ENCODE measurements at regions not wholly inside any gene's neighbourhood (a gene's known extent, or its start where the extent isn't known, plus 50 kb on each side); places are given as distances from the start of the nearest gene placed in this dataset.

DNA sequence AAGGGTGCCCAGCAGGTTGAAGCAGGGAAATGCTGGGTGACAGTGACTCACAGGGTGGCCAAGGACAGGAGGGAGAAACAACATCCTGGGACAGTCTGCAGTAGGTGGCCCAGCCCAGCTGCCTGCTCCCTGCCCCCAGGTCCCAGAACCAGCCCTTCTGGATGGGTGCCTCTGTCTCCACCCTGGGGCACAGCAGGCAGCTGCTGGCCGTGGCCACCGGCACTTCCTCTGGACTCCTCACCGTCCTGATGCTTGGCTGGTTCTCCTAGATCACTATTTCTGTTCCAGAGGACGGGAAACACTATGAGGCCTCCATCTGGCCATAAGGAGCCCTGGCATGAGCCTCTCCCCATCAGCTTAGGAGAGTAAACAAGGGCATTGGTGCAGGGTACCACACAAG lies 258.9 kb downstream of the XXYLT1 start:
- TF ChIP-seq RAD21 (conservative IDR thresholded peaks at IDR 0.05) (no peak), POLR2AphosphoS5 (IDR thresholded peaks at IDR 0.05) (no peak), MXI1 (conservative IDR thresholded peaks at IDR 0.05; ENCODE audit: poor library complexity, severe bottlenecking) (no peak), REST (IDR thresholded peaks at IDR 0.05; ENCODE audit: borderline replicate concordance) (no peak), SMC3 (conservative IDR thresholded peaks at IDR 0.05; ENCODE audit: poor library complexity) (no peak), EP300 (conservative IDR thresholded peaks at IDR 0.05; ENCODE audit: poor library complexity, severe bottlenecking) (no peak), CTCF (IDR thresholded peaks at IDR 0.05; ENCODE audit: poor library complexity, severe bottlenecking) (no peak), TAF1 (IDR thresholded peaks at IDR 0.05; ENCODE audit: low read depth) (no peak), EZH2 (IDR thresholded peaks at IDR 0.05; ENCODE audit: borderline replicate concordance, insufficient read depth, low read length, poor library complexity, severe bottlenecking) (no peak)
- H4K20me1 ChIP-seq (ENCODE audit: insufficient read depth) = no peaks in the 10 kb centered on the region
- no peaks in the 10 kb centered on the region for H3K79me2 ChIP-seq (replicated peaks; ENCODE audit: insufficient read depth, low read length)

DNA sequence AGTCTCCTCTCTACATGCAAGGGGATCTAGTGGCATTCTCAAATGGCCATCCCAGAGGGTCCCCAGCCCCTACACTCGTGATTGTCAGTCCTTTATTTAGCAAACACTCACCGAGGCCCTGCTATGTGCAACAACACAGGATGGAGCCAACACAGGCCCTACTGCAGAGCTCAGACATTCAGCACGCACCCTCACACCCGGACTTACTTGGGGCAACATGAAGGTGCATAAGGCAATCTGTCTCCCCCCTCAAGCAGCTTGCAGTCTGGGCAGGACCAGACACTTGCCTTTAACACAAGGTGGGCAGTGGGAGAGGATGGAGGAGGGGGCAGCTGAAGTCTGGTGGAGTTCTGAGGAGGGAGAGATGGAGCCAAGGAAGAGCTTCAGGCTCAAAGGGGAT lies 258.4 kb downstream of the XXYLT1 start:
- H3K9me3 ChIP-seq (ENCODE audit: low read length) = no peaks in the 10 kb centered on the region
- H3K79me2 ChIP-seq (replicated peaks; ENCODE audit: insufficient read depth, low read length) = no peaks in the 10 kb centered on the region
- H3F3A ChIP-seq (ENCODE audit: insufficient read depth, low read length, poor library complexity, severe bottlenecking) = no peaks in the 10 kb centered on the region
- no peak overlapping the region for H3K27ac ChIP-seq (ENCODE audit: low read length)
- no peaks in the 10 kb centered on the region for H3K27me3 ChIP-seq (ENCODE audit: insufficient read depth, low read depth, low read length)
- no peak overlapping the region for H2AFZ ChIP-seq (ENCODE audit: low read depth, low read length)
- H3K36me3 ChIP-seq (ENCODE audit: insufficient read depth, low read length) = no peaks in the 10 kb centered on the region
- H3K4me3 ChIP-seq (ENCODE audit: low read length) = no peak overlapping the region
- no peaks in the 10 kb centered on the region for H3K9me2 ChIP-seq (ENCODE audit: insufficient read depth, low read length)
- no peak overlapping the region for H3K4me2 ChIP-seq (ENCODE audit: low read length)
- no peak overlapping the region for H3K9ac ChIP-seq (ENCODE audit: low read length)
- no peaks in the 10 kb centered on the region for H4K20me1 ChIP-seq (ENCODE audit: insufficient read depth)
- TF ChIP-seq TAF1 (IDR thresholded peaks at IDR 0.05; ENCODE audit: low read depth) (no peak), POLR2AphosphoS5 (IDR thresholded peaks at IDR 0.05) (no peak), MXI1 (conservative IDR thresholded peaks at IDR 0.05; ENCODE audit: poor library complexity, severe bottlenecking) (no peak), EZH2 (IDR thresholded peaks at IDR 0.05; ENCODE audit: borderline replicate concordance, insufficient read depth, low read length, poor library complexity, severe bottlenecking) (no peak), SMC3 (conservative IDR thresholded peaks at IDR 0.05; ENCODE audit: poor library complexity) (no peak), EP300 (conservative IDR thresholded peaks at IDR 0.05; ENCODE audit: poor library complexity, severe bottlenecking) (no peak), REST (IDR thresholded peaks at IDR 0.05; ENCODE audit: borderline replicate concordance) (no peak), RAD21 (conservative IDR thresholded peaks at IDR 0.05) (no peak), CTCF (IDR thresholded peaks at IDR 0.05; ENCODE audit: poor library complexity, severe bottlenecking) (no peak)

More for the DNA sequence above, 258.9 kb downstream of the XXYLT1 start:
- H3K27ac ChIP-seq (ENCODE audit: low read length) = no peak overlapping the region
- H3K4me2 ChIP-seq (ENCODE audit: low read length) = no peak overlapping the region
- no peaks in the 10 kb centered on the region for H3K9me2 ChIP-seq (ENCODE audit: insufficient read depth, low read length)
- no peaks in the 10 kb centered on the region for H3K27me3 ChIP-seq (ENCODE audit: insufficient read depth, low read depth, low read length)
- no peak overlapping the region for H3K4me3 ChIP-seq (ENCODE audit: low read length)
- no peaks in the 10 kb centered on the region for H3F3A ChIP-seq (ENCODE audit: insufficient read depth, low read length, poor library complexity, severe bottlenecking)
- no peaks in the 10 kb centered on the region for H3K9me3 ChIP-seq (ENCODE audit: low read length)
- H2AFZ ChIP-seq (ENCODE audit: low read depth, low read length) = no peak overlapping the region
- no peaks in the 10 kb centered on the region for H3K36me3 ChIP-seq (ENCODE audit: insufficient read depth, low read length)
- H3K9ac ChIP-seq (ENCODE audit: low read length) = no peak overlapping the region
